OCI-LY1 (cell line): ENCODE measurements at regions not wholly inside any gene's neighbourhood (a gene's known extent, or its start where the extent isn't known, plus 50 kb on each side); places are given as distances from the start of the nearest gene placed in this dataset.

Experiments
- H2AFZ ChIP-seq: fragments of 200-600 bp; sonication (generic), shearing (Covaris generic); 2 replicates; pipeline ENCODE4 v1.6.0; 2014; ENCODE audit warnings: antibody characterized with exemption, mild to moderate bottlenecking, low read length
- H3F3A ChIP-seq: fragments of 200-600 bp; sonication (generic), shearing (Covaris generic); 2 replicates; pipeline ENCODE4 v1.6.0; 2014; ENCODE audit warnings: mild to moderate bottlenecking, antibody characterized with exemption, low read length, moderate library complexity; ENCODE audit not compliant: insufficient read depth
- H3K27ac ChIP-seq: fragments of 200-600 bp; sonication (generic); 2 replicates; pipeline ENCODE4 v1.5.1; 2014; ENCODE audit warnings: low read length, mixed run types, mild to moderate bottlenecking, low read depth; ENCODE audit not compliant: poor library complexity, severe bottlenecking
- H3K27me3 ChIP-seq: fragments of 200-600 bp; sonication (generic); 2 replicates; pipeline ENCODE4 v1.6.0; 2014; ENCODE audit warnings: antibody characterized with exemption, mild to moderate bottlenecking, low read length, moderate library complexity; ENCODE audit not compliant: insufficient read depth
- H3K36me3 ChIP-seq: fragments of 200-600 bp; sonication (generic); 2 replicates; pipeline ENCODE4 v1.6.1; 2014; ENCODE audit warnings: mild to moderate bottlenecking, antibody characterized with exemption, low read length, moderate library complexity, mixed read lengths; ENCODE audit not compliant: insufficient read depth
- H3K4me1 ChIP-seq: fragments of 200-600 bp; sonication (generic); 2 replicates; pipeline ENCODE4 v1.5.1; 2014; ENCODE audit warnings: mild to moderate bottlenecking, low read length, moderate library complexity; ENCODE audit not compliant: insufficient read depth, severe bottlenecking
- H3K4me2 ChIP-seq: fragments of 200-600 bp; sonication (generic), shearing (Covaris generic); 2 replicates; pipeline ENCODE4 v1.6.1; 2014; ENCODE audit warnings: low read length
- H3K4me3 ChIP-seq: fragments of 200-600 bp; sonication (generic); 2 replicates; pipeline ENCODE4 v1.5.1; 2014; ENCODE audit warnings: low read length, low read depth, mild to moderate bottlenecking, mixed read lengths; ENCODE audit not compliant: poor library complexity, severe bottlenecking
- H3K79me2 ChIP-seq: fragments of 200-600 bp; shearing (Covaris generic); 2 replicates; pipeline ENCODE4 v1.6.1; 2016; ENCODE audit warnings: mixed run types, low read length, mixed read lengths; ENCODE audit not compliant: insufficient read depth
- H3K9ac ChIP-seq: fragments of 200-600 bp; sonication (generic), shearing (Covaris generic); 2 replicates; pipeline ENCODE4 v1.6.1; 2014; ENCODE audit warnings: mild to moderate bottlenecking, low read length, mixed read lengths
- H3K9me2 ChIP-seq: fragments of 200-600 bp; sonication (generic), shearing (Covaris generic); 2 replicates; pipeline ENCODE4 v1.6.1; 2014; ENCODE audit warnings: low read depth, mild to moderate bottlenecking, low read length, mixed read lengths
- H3K9me3 ChIP-seq: fragments of 200-600 bp; shearing (Covaris generic); 2 replicates; pipeline ENCODE4 v1.6.1; 2014; ENCODE audit warnings: low read length, mixed read lengths
- H4K20me1 ChIP-seq: fragments of 200-600 bp; sonication (generic), shearing (Covaris generic); 2 replicates; pipeline ENCODE4 v1.6.0; 2016; ENCODE audit warnings: mild to moderate bottlenecking, low read length; ENCODE audit not compliant: insufficient read depth
- CTCF ChIP-seq: fragments of 200-600 bp; sonication (generic), shearing (Covaris generic); IDR thresholded peaks from 2 replicates; pipeline ENCODE4 v1.5.1; 2017; ENCODE audit warnings: mild to moderate bottlenecking, antibody characterized with exemption, low read length, moderate library complexity, mixed read lengths
- EZH2 ChIP-seq: fragments of 200-600 bp; sonication (generic), shearing (Covaris generic); IDR thresholded peaks from 2 replicates; pipeline ENCODE4 v1.8.0; 2017; ENCODE audit warnings: borderline replicate concordance, mixed run types, mild to moderate bottlenecking, antibody characterized with exemption, low read length, moderate library complexity, mixed read lengths

GRCh38 chr10:117477211-117477947, 65.2 kb upstream of the EMX2 start:
- no peaks in the 10 kb centered on the region for H3K79me2 ChIP-seq
- no peaks in the 10 kb centered on the region for H3F3A ChIP-seq
- TF ChIP-seq CTCF (no peak), EZH2 (no peak)
- H3K36me3 ChIP-seq: no peaks in the 10 kb centered on the region
- H3K4me1 ChIP-seq: no peaks in the 10 kb centered on the region
- no peak overlapping the region for H3K4me3 ChIP-seq
- no peak overlapping the region for H3K4me2 ChIP-seq
- no peaks in the 10 kb centered on the region for H3K9me2 ChIP-seq
- no peaks in the 10 kb centered on the region for H3K9me3 ChIP-seq
- H3K9ac ChIP-seq: no peak overlapping the region
- no peak overlapping the region for H2AFZ ChIP-seq
- H3K27me3 ChIP-seq: no peaks in the 10 kb centered on the region; the same call in 1 of the 2 replicates
- H3K27ac ChIP-seq: no peak overlapping the region
- no peaks in the 10 kb centered on the region for H4K20me1 ChIP-seq

GRCh38 chr10:117476716-117477115, 65.8 kb upstream of the EMX2 start:
- Histone ChIP-seq H3K9me3 (no peaks in the 10 kb centered on the region), H3K79me2 (no peaks in the 10 kb centered on the region), H3K4me1 (no peaks in the 10 kb centered on the region), H4K20me1 (no peaks in the 10 kb centered on the region), H3K27me3 (no peaks in the 10 kb centered on the region; the same call in 1 of the 2 replicates), H3K9ac (no peak overlapping the region), H3K4me2 (no peak overlapping the region), H3K9me2 (no peaks in the 10 kb centered on the region), H3K4me3 (no peak overlapping the region), H3F3A (no peaks in the 10 kb centered on the region), H2AFZ (no peak overlapping the region), H3K27ac (no peak overlapping the region), H3K36me3 (no peaks in the 10 kb centered on the region)
- TF ChIP-seq EZH2: no peak
- no peak for TF ChIP-seq CTCF

- no peaks in the 10 kb centered on the region; the same call in 1 of the 2 replicates for H3K27me3 ChIP-seq
- no peaks in the 10 kb centered on the region for H4K20me1 ChIP-seq
- no peaks in the 10 kb centered on the region for H3F3A ChIP-seq
- no peaks in the 10 kb centered on the region for H3K79me2 ChIP-seq
- no peak overlapping the region for H3K4me2 ChIP-seq
- no peak overlapping the region for H3K4me3 ChIP-seq
- no peaks in the 10 kb centered on the region for H3K9me3 ChIP-seq
- H2AFZ ChIP-seq: no peak overlapping the region
- H3K9me2 ChIP-seq: no peaks in the 10 kb centered on the region
- no peaks in the 10 kb centered on the region for H3K4me1 ChIP-seq
- no peak for TF ChIP-seq EZH2
- no peak for TF ChIP-seq CTCF
- no peaks in the 10 kb centered on the region for H3K36me3 ChIP-seq
- H3K9ac ChIP-seq: no peak overlapping the region
- H3K27ac ChIP-seq: no peak overlapping the region
These were observed 66.3 kb upstream of the EMX2 start for GRCh38 chr10:117476281-117476680.
